Liver (tissue), 3 donors: ENCODE measurements at regions not wholly inside any gene's neighbourhood (a gene's known extent, or its start where the extent isn't known, plus 50 kb on each side); places are given as distances from the start of the nearest gene placed in this dataset.

Experiments used
- CTCF ChIP-seq: fragments of 150-350 bp; IDR thresholded peaks from 2 replicates; pipeline ENCODE4 v1.5.1; 2017; ENCODE audit warnings: improper control_type of control experiment, low read depth, low read length; ENCODE audit not compliant: missing input control
- RAD21 ChIP-seq, 2 donors: IDR thresholded peaks; 2 replicates each; pipeline ENCODE4 v1.6.1; 2016; ENCODE audit warnings: antibody characterized with exemption in 2 of 2, mild to moderate bottlenecking in 2 of 2
- TF ChIP-seq, protein P1 (sequence below): IDR thresholded peaks from 2 replicates; pipeline ENCODE4 v1.6.1; 2016; ENCODE audit warnings: antibody characterized with exemption
- donor health status: healthy.
- donor health status: healthy.

GRCh38 chrY:15688531-15688930 is 1164.2 kb downstream of the NLGN4Y start:
- TF ChIP-seq CTCF: no peak
- no peak for TF ChIP-seq RAD21 (IDR thresholded peaks at IDR 0.05)
- TF ChIP-seq, protein P1, sequence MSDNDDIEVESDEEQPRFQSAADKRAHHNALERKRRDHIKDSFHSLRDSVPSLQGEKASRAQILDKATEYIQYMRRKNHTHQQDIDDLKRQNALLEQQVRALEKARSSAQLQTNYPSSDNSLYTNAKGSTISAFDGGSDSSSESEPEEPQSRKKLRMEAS: no peak
